ENCODE measurements at regions not wholly inside any gene's neighbourhood (a gene's known extent, or its start where the extent isn't known, plus 50 kb on each side); places are given as distances from the start of the nearest gene placed in this dataset.
"Not testable (repeated sequence)": the region's sequence is repeated elsewhere in the genome, so short reads cannot be mapped to it uniquely, and the experiment has no call there.

GRCh38 chr6:135722190-135722589, 129.3 kb upstream of the PDE7B start:
- intact Hi-C loops (cut with DNase I), result no loop called here
- ATAC-seq, result no peak
- H3K9me3 ChIP-seq (ENCODE audit: control insufficient read depth, low read length), result no peaks in the 10 kb centered on the region
- H3K27ac ChIP-seq (ENCODE audit: low read length), result no peak overlapping the region
- DNase-seq, result no peak
- H3K27me3 ChIP-seq (ENCODE audit: control insufficient read depth, insufficient read depth), result no peaks in the 10 kb centered on the region
- no peaks in the 10 kb centered on the region for H3K4me1 ChIP-seq (ENCODE audit: control insufficient read depth, insufficient read depth, low read length)
- H3K4me3 ChIP-seq (ENCODE audit: low read length), result no peak overlapping the region

GRCh38 chr6:135722679-135723078, 128.8 kb upstream of the PDE7B start:
- intact Hi-C loops (cut with DNase I), result no loop called here
- no peaks in the 10 kb centered on the region for H3K4me1 ChIP-seq (ENCODE audit: control insufficient read depth, insufficient read depth, low read length)
- ATAC-seq (no peak), DNase-seq (no peak)
- H3K27ac ChIP-seq (ENCODE audit: low read length), result no peak overlapping the region
- 74% methylated on average over 5 of the region's 5 CpGs for WGBS
- H3K27me3 ChIP-seq (ENCODE audit: control insufficient read depth, insufficient read depth), result no peaks in the 10 kb centered on the region
- H3K9me3 ChIP-seq (ENCODE audit: control insufficient read depth, low read length), result no peaks in the 10 kb centered on the region
- H3K4me3 ChIP-seq (ENCODE audit: low read length), result no peak overlapping the region

- Histone ChIP-seq H3K27me3 (ENCODE audit: control insufficient read depth, insufficient read depth) (no peaks in the 10 kb centered on the region), H3K4me1 (ENCODE audit: control insufficient read depth, insufficient read depth, low read length) (no peaks in the 10 kb centered on the region), H3K9me3 (ENCODE audit: control insufficient read depth, low read length) (no peaks in the 10 kb centered on the region), H3K4me3 (ENCODE audit: low read length) (no peak overlapping the region), H3K27ac (ENCODE audit: low read length) (no peak overlapping the region)
- intact Hi-C loops (cut with DNase I), result no loop called here
- no peak for DNase-seq
- no peak for ATAC-seq
- 75% methylated on average over 2 of the region's 2 CpGs for WGBS
Measured at GRCh38 chr6:135728589-135728988, 122.9 kb upstream of the PDE7B start.

GRCh38 chr6:135731116-135731515, 120.4 kb upstream of the PDE7B start:
- intact Hi-C loops (cut with DNase I), result no loop called here
- ATAC-seq (no peak), DNase-seq (no peak)
- 97% methylated on average over 3 of the region's 3 CpGs for WGBS
- Histone ChIP-seq H3K27me3 (ENCODE audit: control insufficient read depth, insufficient read depth) (no peaks in the 10 kb centered on the region), H3K9me3 (ENCODE audit: control insufficient read depth, low read length) (no peaks in the 10 kb centered on the region), H3K4me3 (ENCODE audit: low read length) (no peak overlapping the region), H3K27ac (ENCODE audit: low read length) (no peak overlapping the region), H3K4me1 (ENCODE audit: control insufficient read depth, insufficient read depth, low read length) (no peaks in the 10 kb centered on the region)

GRCh38 chr6:135736351-135736750, 115.2 kb upstream of the PDE7B start:
- ATAC-seq; H3K4me1 ChIP-seq (ENCODE audit: control insufficient read depth, insufficient read depth, low read length); H3K27ac ChIP-seq (ENCODE audit: low read length); H3K4me3 ChIP-seq (ENCODE audit: low read length); intact Hi-C loops (cut with DNase I); DNase-seq; H3K9me3 ChIP-seq (ENCODE audit: control insufficient read depth, low read length); H3K27me3 ChIP-seq (ENCODE audit: control insufficient read depth, insufficient read depth): not testable (repeated sequence)
- 98% methylated on average over 6 of the region's 6 CpGs for WGBS

- Histone ChIP-seq H3K4me1 (ENCODE audit: control insufficient read depth, insufficient read depth, low read length) (no peaks in the 10 kb centered on the region), H3K4me3 (ENCODE audit: low read length) (no peak overlapping the region), H3K9me3 (ENCODE audit: control insufficient read depth, low read length) (no peaks in the 10 kb centered on the region), H3K27ac (ENCODE audit: low read length) (no peak overlapping the region), H3K27me3 (ENCODE audit: control insufficient read depth, insufficient read depth) (no peaks in the 10 kb centered on the region)
- intact Hi-C loops (cut with DNase I), result no loop called here
- DNase-seq (no peak), ATAC-seq (no peak)
- WGBS, result 54% methylated on average over 1 of the region's 1 CpG
Measured at GRCh38 chr6:135738636-135739035, 112.9 kb upstream of the PDE7B start.

GRCh38 chr6:135739288-135739687, 112.2 kb upstream of the PDE7B start:
- Histone ChIP-seq H3K4me3 (ENCODE audit: low read length) (no peak overlapping the region), H3K4me1 (ENCODE audit: control insufficient read depth, insufficient read depth, low read length) (no peaks in the 10 kb centered on the region), H3K9me3 (ENCODE audit: control insufficient read depth, low read length) (no peaks in the 10 kb centered on the region), H3K27me3 (ENCODE audit: control insufficient read depth, insufficient read depth) (no peaks in the 10 kb centered on the region), H3K27ac (ENCODE audit: low read length) (no peak overlapping the region)
- WGBS, result 59% methylated on average over 7 of the region's 7 CpGs
- intact Hi-C loops (cut with DNase I), result no loop called here
- ATAC-seq, result peak in 1 of 2 donors; percentile 45
- no peak for DNase-seq

- no peak overlapping the region for H3K4me3 ChIP-seq (ENCODE audit: low read length)
- no peaks in the 10 kb centered on the region for H3K4me1 ChIP-seq (ENCODE audit: control insufficient read depth, insufficient read depth, low read length)
- intact Hi-C loops (cut with DNase I), result no loop called here
- H3K27ac ChIP-seq (ENCODE audit: low read length), result no peak overlapping the region
- no peak for ATAC-seq
- H3K9me3 ChIP-seq (ENCODE audit: control insufficient read depth, low read length), result no peaks in the 10 kb centered on the region
- no peaks in the 10 kb centered on the region for H3K27me3 ChIP-seq (ENCODE audit: control insufficient read depth, insufficient read depth)
- 55% methylated on average over 1 of the region's 1 CpG for WGBS
- DNase-seq, result no peak
Measured at GRCh38 chr6:135740580-135740979, 110.9 kb upstream of the PDE7B start.

GRCh38 chr6:135743476-135743875, 108.0 kb upstream of the PDE7B start:
- no peak for ATAC-seq
- 86% methylated on average over 5 of the region's 5 CpGs for WGBS

GRCh38 chr6:135748189-135748588, 103.3 kb upstream of the PDE7B start:
- intact Hi-C loops (cut with DNase I), result no loop called here
- no peak for ATAC-seq
- no peaks in the 10 kb centered on the region for H3K4me1 ChIP-seq (ENCODE audit: control insufficient read depth, insufficient read depth, low read length)
- WGBS, result 75% methylated on average over 3 of the region's 3 CpGs
- no peak overlapping the region for H3K4me3 ChIP-seq (ENCODE audit: low read length)
- DNase-seq, result no peak
- no peak overlapping the region for H3K27ac ChIP-seq (ENCODE audit: low read length)
- H3K27me3 ChIP-seq (ENCODE audit: control insufficient read depth, insufficient read depth), result no peaks in the 10 kb centered on the region
- no peaks in the 10 kb centered on the region for H3K9me3 ChIP-seq (ENCODE audit: control insufficient read depth, low read length)

More at GRCh38 chr6:135743476-135743875, 108.0 kb upstream of the PDE7B start:
- intact Hi-C loops (cut with DNase I), result no loop called here
- H3K9me3 ChIP-seq (ENCODE audit: control insufficient read depth, low read length), result no peaks in the 10 kb centered on the region
- H3K27ac ChIP-seq (ENCODE audit: low read length), result no peak overlapping the region
- DNase-seq, result no peak
- H3K4me1 ChIP-seq (ENCODE audit: control insufficient read depth, insufficient read depth, low read length), result no peaks in the 10 kb centered on the region
- H3K27me3 ChIP-seq (ENCODE audit: control insufficient read depth, insufficient read depth), result no peaks in the 10 kb centered on the region
- H3K4me3 ChIP-seq (ENCODE audit: low read length), result no peak overlapping the region

GRCh38 chr6:135750081-135750480, 101.4 kb upstream of the PDE7B start:
- Histone ChIP-seq H3K27ac (ENCODE audit: low read length) (no peak overlapping the region), H3K4me3 (ENCODE audit: low read length) (no peak overlapping the region), H3K4me1 (ENCODE audit: control insufficient read depth, insufficient read depth, low read length) (no peaks in the 10 kb centered on the region), H3K27me3 (ENCODE audit: control insufficient read depth, insufficient read depth) (no peaks in the 10 kb centered on the region), H3K9me3 (ENCODE audit: control insufficient read depth, low read length) (no peaks in the 10 kb centered on the region)
- 65% methylated on average over 1 of the region's 1 CpG for WGBS
- intact Hi-C loops (cut with DNase I), result no loop called here
- no peak for ATAC-seq
- DNase-seq, result no peak

GRCh38 chr6:135753196-135753595, 98.3 kb upstream of the PDE7B start:
- Histone ChIP-seq H3K9me3 (ENCODE audit: control insufficient read depth, low read length) (no peaks in the 10 kb centered on the region), H3K4me3 (ENCODE audit: low read length) (no peak overlapping the region), H3K27ac (ENCODE audit: low read length) (no peak overlapping the region), H3K27me3 (ENCODE audit: control insufficient read depth, insufficient read depth) (no peaks in the 10 kb centered on the region), H3K4me1 (ENCODE audit: control insufficient read depth, insufficient read depth, low read length) (no peaks in the 10 kb centered on the region)
- intact Hi-C loops (cut with DNase I), result no loop called here
- ATAC-seq, result no peak
- WGBS, result 86% methylated on average over 3 of the region's 3 CpGs
- DNase-seq, result no peak
